ENCODE measurements at regions not wholly inside any gene's neighbourhood (a gene's known extent, or its start where the extent isn't known, plus 50 kb on each side); places are given as distances from the start of the nearest gene placed in this dataset.
"Not testable (repeated sequence)": the region's sequence is repeated elsewhere in the genome, so short reads cannot be mapped to it uniquely, and the experiment has no call there.

- TF ChIP-seq CTCF, POLR2A (IDR thresholded peaks at IDR 0.05): not testable (repeated sequence)
Observed at GRCh38 chr1:149218080-149218988, 115.0 kb upstream of the NBPF9 start.

Data from uterus (tissue), 2 donors.